CD4-positive, alpha-beta T cell treated with Interleukin-15 for 4 hours (primary cell): ENCODE measurements at regions not wholly inside any gene's neighbourhood (a gene's known extent, or its start where the extent isn't known, plus 50 kb on each side); places are given as distances from the start of the nearest gene placed in this dataset.

Source experiments
- DNase-seq: peaks from one replicate; pipeline ENCODE4 v3.0.0-alpha.2; 2020; ENCODE audit warnings: low spot score

- DNase-seq: no peak
Observed at GRCh38 chr4:111499291-111499690, 646.0 kb upstream of the FAM241A start.

- no peak for DNase-seq
Observed at GRCh38 chr4:111499706-111500105, 645.5 kb upstream of the FAM241A start.

GRCh38 chr4:111500858-111501257, 644.4 kb upstream of the FAM241A start:
- DNase-seq: no peak

- DNase-seq: no peak
Observed at GRCh38 chr4:111501946-111502345, 643.3 kb upstream of the FAM241A start.

GRCh38 chr4:111502626-111503025, 642.6 kb upstream of the FAM241A start:
- DNase-seq: no peak

GRCh38 chr4:111506706-111507105, 638.5 kb upstream of the FAM241A start:
- DNase-seq: no peak

- no peak for DNase-seq
Observed at GRCh38 chr4:111510535-111510934, 634.7 kb upstream of the FAM241A start.

GRCh38 chr4:111512081-111512783, 633.0 kb upstream of the FAM241A start:
- no peak for DNase-seq

GRCh38 chr4:111519683-111520082, 625.6 kb upstream of the FAM241A start:
- DNase-seq: no peak

GRCh38 chr4:111530446-111530845, 614.8 kb upstream of the FAM241A start:
- no peak for DNase-seq

GRCh38 chr4:111535792-111536191, 609.5 kb upstream of the FAM241A start:
- no peak for DNase-seq

- DNase-seq: no peak
Observed at GRCh38 chr4:111537165-111537564, 608.1 kb upstream of the FAM241A start.

GRCh38 chr4:111537871-111538270, 607.4 kb upstream of the FAM241A start:
- DNase-seq: no peak

- no peak for DNase-seq
Observed at GRCh38 chr4:111540671-111541070, 604.6 kb upstream of the FAM241A start.

GRCh38 chr4:111542056-111542455, 603.2 kb upstream of the FAM241A start:
- DNase-seq: no peak

- DNase-seq: no peak
Observed at GRCh38 chr4:111546881-111547280, 598.4 kb upstream of the FAM241A start.

- no peak for DNase-seq
Observed at GRCh38 chr4:111556141-111556781, 589.0 kb upstream of the FAM241A start.

GRCh38 chr4:111556851-111557250, 588.4 kb upstream of the FAM241A start:
- DNase-seq: no peak

- no peak for DNase-seq
Observed at GRCh38 chr4:111562826-111563225, 582.4 kb upstream of the FAM241A start.

- DNase-seq: no peak
Observed at GRCh38 chr4:111572470-111572869, 572.8 kb upstream of the FAM241A start.

GRCh38 chr4:111573386-111573785, 571.9 kb upstream of the FAM241A start:
- no peak for DNase-seq

GRCh38 chr4:111579767-111580166, 565.5 kb upstream of the FAM241A start:
- DNase-seq: no peak

- DNase-seq: no peak
Observed at GRCh38 chr4:111595456-111595855, 549.8 kb upstream of the FAM241A start.

- DNase-seq: no peak
Observed at GRCh38 chr4:111596491-111596890, 548.8 kb upstream of the FAM241A start.
